IMR-90 (cell line): ENCODE measurements at regions not wholly inside any gene's neighbourhood (a gene's known extent, or its start where the extent isn't known, plus 50 kb on each side); places are given as distances from the start of the nearest gene placed in this dataset.

Experiments
- ATAC-seq: fragments of 200-7000 bp; cut with Tn5 transposase; 2 replicates; pipeline ENCODE4 v1.9.1; 2020; ENCODE audit warnings: low read depth, mild to moderate bottlenecking, moderate library complexity
- BruUV-seq: library from RNA; stranded (reverse); fragments of 400-500 nt; replicated peaks from 2 replicates; lab custom pipeline; 2021; lab: Mats Ljungman, UMichigan
- CTCF ChIA-PET: fragments of 300-600 bp; formaldehyde crosslinking; extraction: SDS; loops from one replicate; lab custom pipeline; 2021; ENCODE audit warnings: antibody characterized with exemption; lab: Yijun Ruan, JAX
- POLR2A ChIA-PET: fragments of 300-600 bp; sonication (Branson Sonifier 250); formaldehyde crosslinking; loops from one replicate; lab custom pipeline; 2022; ENCODE audit warnings: antibody characterized with exemption; ENCODE audit not compliant: unreplicated experiment; lab: Charles Lee
- DNase-seq: peaks from one replicate; pipeline ENCODE4 v3.0.0; 2013
- H2AFZ ChIP-seq: replicated peaks from 2 replicates; pipeline ENCODE3; 2013; ENCODE audit warnings: low read length, mild to moderate bottlenecking; ENCODE audit not compliant: poor library complexity
- H2AK5ac ChIP-seq: 2 replicates; pipeline ENCODE4 v1.6.1; 2013; ENCODE audit warnings: low read depth, low read length, inconsistent platforms
- H2AK9ac ChIP-seq: replicated peaks from 2 replicates; pipeline ENCODE3; 2013; ENCODE audit warnings: mild to moderate bottlenecking, low read depth, low read length, moderate library complexity; ENCODE audit not compliant: poor library complexity
- H2BK120ac ChIP-seq: 2 replicates; pipeline ENCODE4 v1.6.1; 2013; ENCODE audit warnings: low read depth, low read length, inconsistent platforms
- H2BK15ac ChIP-seq: 3 replicates; pipeline ENCODE4 v1.6.1; 2013; ENCODE audit warnings: low read depth, low read length, inconsistent platforms
- H2BK20ac ChIP-seq: 2 replicates; pipeline ENCODE4 v1.6.1; 2013; ENCODE audit warnings: low read depth, mild to moderate bottlenecking, inconsistent platforms, low read length, moderate library complexity
- H2BK5ac ChIP-seq: 2 replicates; pipeline ENCODE4 v1.6.1; 2013; ENCODE audit warnings: mild to moderate bottlenecking, low read depth, low read length, inconsistent platforms; ENCODE audit not compliant: poor library complexity, severe bottlenecking
- H3K14ac ChIP-seq: replicated peaks from 2 replicates; pipeline ENCODE4 v1.6.1; 2013; ENCODE audit warnings: low read depth, low read length, inconsistent platforms
- H3K18ac ChIP-seq: 2 replicates; pipeline ENCODE4 v1.6.1; 2013; ENCODE audit warnings: low read depth, low read length, control low read depth
- H3K23ac ChIP-seq: 2 replicates; pipeline ENCODE4 v1.6.1; 2013; ENCODE audit warnings: low read depth, low read length, inconsistent platforms
- H3K27ac ChIP-seq: 2 replicates; pipeline ENCODE4 v1.5.1; 2013; ENCODE audit warnings: mild to moderate bottlenecking, control low read depth, low read length; ENCODE audit not compliant: insufficient read depth
- H3K27me3 ChIP-seq: 2 replicates; pipeline ENCODE4 v1.6.1; 2013; ENCODE audit warnings: low read length; ENCODE audit not compliant: control insufficient read depth, insufficient read depth
- H3K36me3 ChIP-seq: 2 replicates; pipeline ENCODE4 v1.6.1; 2013; ENCODE audit warnings: low read length, mixed read lengths; ENCODE audit not compliant: control insufficient read depth, insufficient read depth
- H3K4ac ChIP-seq: 2 replicates; pipeline ENCODE4 v1.6.1; 2013; ENCODE audit warnings: low read depth, low read length, inconsistent platforms
- H3K4me1 ChIP-seq: 2 replicates; pipeline ENCODE4 v1.6.1; 2013; ENCODE audit warnings: low read length, mixed read lengths; ENCODE audit not compliant: control insufficient read depth, insufficient read depth
- H3K4me2 ChIP-seq: 2 replicates; pipeline ENCODE4 v1.6.1; 2013; ENCODE audit warnings: low read depth, mild to moderate bottlenecking, control low read depth, low read length, moderate library complexity
- H3K4me3 ChIP-seq: 2 replicates; pipeline ENCODE4 v1.5.1; 2013; ENCODE audit warnings: low read depth, mild to moderate bottlenecking, control low read depth, low read length, moderate library complexity; ENCODE audit not compliant: insufficient read depth
- H3K56ac ChIP-seq: 2 replicates; pipeline ENCODE4 v1.6.1; 2013; ENCODE audit warnings: low read length, inconsistent platforms; ENCODE audit not compliant: insufficient read depth; ENCODE audit errors: extremely low read depth
- H3K79me1 ChIP-seq, 2 experiments: 2 replicates each; pipeline ENCODE4 v1.6.1; 2013; ENCODE audit warnings: low read length in 2 of 2, inconsistent platforms in 1 of 2, low read depth in 1 of 2
- H3K9ac ChIP-seq: 2 replicates; pipeline ENCODE4 v1.6.1; 2013; ENCODE audit warnings: low read depth, low read length, control low read depth
- H3K9me1 ChIP-seq: 2 replicates; pipeline ENCODE4 v1.6.1; 2013; ENCODE audit warnings: low read length, inconsistent platforms; ENCODE audit not compliant: insufficient read depth
- H3K9me3 ChIP-seq: 2 replicates; pipeline ENCODE4 v1.6.1; 2013; ENCODE audit warnings: low read length; ENCODE audit not compliant: control insufficient read depth, insufficient read depth
- H4K20me1 ChIP-seq: 2 replicates; pipeline ENCODE4 v1.6.1; 2013; ENCODE audit warnings: low read length, inconsistent platforms; ENCODE audit not compliant: insufficient read depth
- H4K5ac ChIP-seq: 2 replicates; pipeline ENCODE4 v1.6.1; 2013; ENCODE audit warnings: mild to moderate bottlenecking, low read depth, low read length, control low read depth
- H4K8ac ChIP-seq, 2 experiments: 2 replicates each; pipeline ENCODE4 v1.6.1; 2013; ENCODE audit warnings: low read depth in 2 of 2, low read length in 2 of 2, control low read depth in 1 of 2, inconsistent platforms in 1 of 2
- H4K91ac ChIP-seq: 2 replicates; pipeline ENCODE4 v1.6.1; 2013; ENCODE audit warnings: low read depth, low read length, inconsistent platforms; ENCODE audit not compliant: insufficient read depth
- CEBPB ChIP-seq: IDR thresholded peaks from 2 replicates; pipeline ENCODE4 v1.6.1; 2012; ENCODE audit warnings: low read depth, low read length, improper control_type of control experiment
- CHD1 ChIP-seq: IDR thresholded peaks from 2 replicates; pipeline ENCODE4 v1.6.1; 2012; ENCODE audit warnings: low read depth, low read length, improper control_type of control experiment
- CTCF ChIP-seq: conservative IDR thresholded peaks from 2 replicates; pipeline ENCODE4 v1.5.1; 2012; ENCODE audit warnings: mild to moderate bottlenecking, low read depth, low read length, improper control_type of control experiment
- FOS ChIP-seq: fragments of 150-350 bp; IDR thresholded peaks from 2 replicates; pipeline ENCODE4 v1.6.1; 2016; ENCODE audit warnings: low read depth, low read length
- MAFK ChIP-seq: IDR thresholded peaks from 2 replicates; pipeline ENCODE4 v1.6.1; 2012; ENCODE audit warnings: low read depth, low read length, improper control_type of control experiment
- MXI1 ChIP-seq: IDR thresholded peaks from 2 replicates; pipeline ENCODE4 v1.6.1; 2012; ENCODE audit warnings: low read depth, mild to moderate bottlenecking, low read length, moderate library complexity, borderline replicate concordance
- NFE2L2 ChIP-seq: fragments of 150-350 bp; IDR thresholded peaks from 2 replicates; pipeline ENCODE4 v1.6.1; 2016; ENCODE audit warnings: low read depth, mild to moderate bottlenecking, low read length
- POLR2A ChIP-seq: IDR thresholded peaks from 2 replicates; pipeline ENCODE4 v1.6.1; 2012; ENCODE audit warnings: mild to moderate bottlenecking, low read depth, low read length
- RAD21 ChIP-seq: IDR thresholded peaks from 2 replicates; pipeline ENCODE4 v1.6.1; 2012; ENCODE audit warnings: low read length, improper control_type of control experiment
- RCOR1 ChIP-seq: IDR thresholded peaks from 2 replicates; pipeline ENCODE4 v1.6.1; 2012; ENCODE audit warnings: mild to moderate bottlenecking, low read length, improper control_type of control experiment; ENCODE audit not compliant: insufficient replicate concordance
- RFX5 ChIP-seq: IDR thresholded peaks from 2 replicates; pipeline ENCODE4 v1.8.0; 2012; ENCODE audit warnings: low read depth, mild to moderate bottlenecking, low read length, moderate library complexity
- SMC3 ChIP-seq: fragments of 150-350 bp; IDR thresholded peaks from 2 replicates; pipeline ENCODE4 v1.6.1; 2016; ENCODE audit warnings: low read depth, mild to moderate bottlenecking, antibody characterized with exemption, low read length, moderate library complexity
- USF2 ChIP-seq: fragments of 150-350 bp; IDR thresholded peaks from 2 replicates; pipeline ENCODE4 v1.6.1; 2017; ENCODE audit warnings: mild to moderate bottlenecking, antibody characterized with exemption, low read length, low read depth
- WGBS, 2 experiments: methylation state at CpG; one replicate each; pipeline versions ENCODE4 v1.1.5 to v1.1.7; 2013; ENCODE audit warnings: missing lambda C conversion rate in 2 of 2; ENCODE audit not compliant: insufficient read length in 1 of 2; ENCODE audit errors: extremely low coverage in 2 of 2; 5-methylcytosine and 5-hydroxymethylcytosine counted together
- dilution Hi-C: fragments of 300-500 bp; cut with HindIII; formaldehyde crosslinking; loops from one replicate; pipeline ENCODE4 v1.14.3; 2018; ENCODE audit warnings: low sequenced_read_pairs; ENCODE audit not compliant: unreplicated experiment
- in situ Hi-C: fragments of 300-500 bp; cut with MboI; formaldehyde crosslinking; loops from 3 replicates; pipeline ENCODE4 v1.14.3; 2019; ENCODE audit warnings: low sequenced_read_pairs, inconsistent platforms, mixed read lengths
- intact Hi-C: fragments of 100-400 bp; cut with micrococcal nuclease; formaldehyde crosslinking; loops from 2 replicates; pipeline ENCODE4 v1.10.0; 2022
- TF ChIP-seq, protein P1 (sequence below): fragments of 150-350 bp; IDR thresholded peaks from 2 replicates; pipeline ENCODE4 v1.6.1; 2016; ENCODE audit warnings: low read depth, mild to moderate bottlenecking, low read length, moderate library complexity, borderline replicate concordance

GRCh38 chr17:77834170-77835115 lies 124.1 kb upstream of the TNRC6C start:
- DNase-seq: peak; percentile 86
- no peak overlapping the region for H4K91ac ChIP-seq
- no peak overlapping the region for H3K56ac ChIP-seq
- no peak overlapping the region for H2AK9ac ChIP-seq
- no peak overlapping the region for H3K4ac ChIP-seq
- H3K9me3 ChIP-seq: no peaks in the 10 kb centered on the region
- in situ Hi-C loops: no loop called here
- H2BK5ac ChIP-seq: no peak overlapping the region
- no peaks in the 10 kb centered on the region for H4K20me1 ChIP-seq
- H3K27me3 ChIP-seq: no peaks in the 10 kb centered on the region; the same call in 1 of the 2 replicates
- peaks cover 14% of the 10 kb centered on the region for H3K4me1 ChIP-seq
- no TSS peak for BruUV-seq
- H3K4me2 ChIP-seq: peak overlapping the region; percentile 11; the same call in 1 of the 2 replicates
- ChIA-PET POLR2A (no interaction called here), CTCF (interaction anchor here (1.0 kb wide), 1 partner anchor 254 kb away, joined by 3 read pairs; no protein-coding TSS in a partner anchor)
- dilution Hi-C loops: no loop called here
- no peak overlapping the region for H2BK15ac ChIP-seq
- no peak overlapping the region for H4K5ac ChIP-seq
- peak overlapping the region; percentile 66 for H2AFZ ChIP-seq
- intact Hi-C loops: no loop called here
- no peak overlapping the region for H3K27ac ChIP-seq
- H2BK120ac ChIP-seq: no peak overlapping the region
- no peak overlapping the region for H3K18ac ChIP-seq
- no peak overlapping the region for H2AK5ac ChIP-seq
- no peak overlapping the region for H3K23ac ChIP-seq
- ATAC-seq: peak; percentile 96
- no peak overlapping the region for H3K9ac ChIP-seq
- H4K8ac ChIP-seq: no peak overlapping the region
- 0% methylated on average over 5 of the region's 12 CpGs; no CpG with 5 or more reads in 1 of the 2 experiments for WGBS, 2 experiments
- no peaks in the 10 kb centered on the region for H3K79me1 ChIP-seq
- no peaks in the 10 kb centered on the region; the same call in 1 of the 2 replicates for H3K9me1 ChIP-seq
- no peak overlapping the region for H2BK20ac ChIP-seq
- H3K4me3 ChIP-seq: no peak overlapping the region
- H3K14ac ChIP-seq: no peak overlapping the region
- H3K36me3 ChIP-seq: no peaks in the 10 kb centered on the region
- TF ChIP-seq FOS (peak; percentile 79), POLR2A (no peak), USF2 (no peak), MXI1 (no peak), CEBPB (no peak), MAFK (no peak), NFE2L2 (no peak), RFX5 (no peak), RCOR1 (no peak), CTCF (no peak), CHD1 (no peak), SMC3 (no peak), RAD21 (peak; percentile 14; the same call in 1 of the 2 replicates)
- TF ChIP-seq, protein P1, sequence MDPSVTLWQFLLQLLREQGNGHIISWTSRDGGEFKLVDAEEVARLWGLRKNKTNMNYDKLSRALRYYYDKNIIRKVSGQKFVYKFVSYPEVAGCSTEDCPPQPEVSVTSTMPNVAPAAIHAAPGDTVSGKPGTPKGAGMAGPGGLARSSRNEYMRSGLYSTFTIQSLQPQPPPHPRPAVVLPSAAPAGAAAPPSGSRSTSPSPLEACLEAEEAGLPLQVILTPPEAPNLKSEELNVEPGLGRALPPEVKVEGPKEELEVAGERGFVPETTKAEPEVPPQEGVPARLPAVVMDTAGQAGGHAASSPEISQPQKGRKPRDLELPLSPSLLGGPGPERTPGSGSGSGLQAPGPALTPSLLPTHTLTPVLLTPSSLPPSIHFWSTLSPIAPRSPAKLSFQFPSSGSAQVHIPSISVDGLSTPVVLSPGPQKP: no peak
